Activated gamma-delta T cell treated with anti-CD3 and anti-CD28 coated beads, Interleukin-2, amount 50 U/mL, for 16 hours (primary cell): ENCODE measurements at regions not wholly inside any gene's neighbourhood (a gene's known extent, or its start where the extent isn't known, plus 50 kb on each side); places are given as distances from the start of the nearest gene placed in this dataset.
"Not testable (repeated sequence)": the region's sequence is repeated elsewhere in the genome, so short reads cannot be mapped to it uniquely, and the experiment has no call there.

ENCODE experiments used
- DNase-seq: peaks from one replicate; pipeline ENCODE4 v3.0.0-alpha.2; 2020; ENCODE audit warnings: low read depth

GRCh38 chr13:48844676-48845075 lies 131.0 kb upstream of the FNDC3A start:
- DNase-seq, result no peak

GRCh38 chr13:48849515-48849914 lies 126.2 kb upstream of the FNDC3A start:
- no peak for DNase-seq

GRCh38 chr13:48851707-48852106 lies 124.0 kb upstream of the FNDC3A start:
- DNase-seq, result no peak

- DNase-seq, result no peak
Measured at GRCh38 chr13:48852911-48853727, 122.6 kb upstream of the FNDC3A start.

GRCh38 chr13:48853728-48854102 lies 122.0 kb upstream of the FNDC3A start:
- no peak for DNase-seq

- DNase-seq, result no peak
Measured at GRCh38 chr13:48857576-48857975, 118.1 kb upstream of the FNDC3A start.

- DNase-seq, result no peak
Measured at GRCh38 chr13:48858122-48858902, 117.4 kb upstream of the FNDC3A start.

GRCh38 chr13:48859272-48860105 lies 116.2 kb upstream of the FNDC3A start:
- no peak for DNase-seq

- DNase-seq, result no peak
Measured at GRCh38 chr13:48860364-48860763, 115.3 kb upstream of the FNDC3A start.

- DNase-seq, result no peak
Measured at GRCh38 chr13:48862572-48862971, 113.1 kb upstream of the FNDC3A start.

- no peak for DNase-seq
Measured at GRCh38 chr13:48864100-48864499, 111.6 kb upstream of the FNDC3A start.

GRCh38 chr13:48866249-48866648 lies 109.5 kb upstream of the FNDC3A start:
- DNase-seq, result no peak

- no peak for DNase-seq
Measured at GRCh38 chr13:48873081-48873480, 102.6 kb upstream of the FNDC3A start.

GRCh38 chr13:48873587-48873986 lies 102.1 kb upstream of the FNDC3A start:
- DNase-seq, result no peak

GRCh38 chr13:48874165-48874564 lies 101.5 kb upstream of the FNDC3A start:
- no peak for DNase-seq

GRCh38 chr13:48875047-48875446 lies 100.7 kb upstream of the FNDC3A start:
- DNase-seq, result no peak

- no peak for DNase-seq
Measured at GRCh38 chr13:48876289-48876688, 99.4 kb upstream of the FNDC3A start.

- DNase-seq, result no peak
Measured at GRCh38 chr13:48879432-48879831, 96.3 kb upstream of the FNDC3A start.

- no peak for DNase-seq
Measured at GRCh38 chr13:48879854-48880253, 95.9 kb upstream of the FNDC3A start.

GRCh38 chr13:48883786-48884185 lies 91.9 kb upstream of the FNDC3A start:
- DNase-seq, result not testable (repeated sequence)

- DNase-seq, result no peak
Measured at GRCh38 chr13:48885027-48885395, 90.7 kb upstream of the FNDC3A start.

- DNase-seq, result no peak
Measured at GRCh38 chr13:48888613-48889012, 87.1 kb upstream of the FNDC3A start.

- DNase-seq, result no peak
Measured at GRCh38 chr13:48890391-48890790, 85.3 kb upstream of the FNDC3A start.
